ENCODE measurements at regions not wholly inside any gene's neighbourhood (a gene's known extent, or its start where the extent isn't known, plus 50 kb on each side); places are given as distances from the start of the nearest gene placed in this dataset.

- no peaks in the 10 kb centered on the region for H3K36me3 ChIP-seq (replicated peaks; ENCODE audit: insufficient read depth, low read depth)
- H3K4me1 ChIP-seq (ENCODE audit: insufficient read depth) = no peaks in the 10 kb centered on the region
- H3K4me2 ChIP-seq = no peak overlapping the region
- 78% methylated on average over 18 of the region's 18 CpGs for WGBS (ENCODE audit: low lambda C conversion rate, missing lambda C conversion rate)
- no peaks in the 10 kb centered on the region for H3K27me3 ChIP-seq
- no peak overlapping the region for H3K27ac ChIP-seq
- no peak overlapping the region for H3K4me3 ChIP-seq
- H4K20me1 ChIP-seq (ENCODE audit: insufficient read depth, poor library complexity, severe bottlenecking) = no peaks in the 10 kb centered on the region
- H2AFZ ChIP-seq = no peak overlapping the region
- no peaks in the 10 kb centered on the region for H3K79me2 ChIP-seq
- TF ChIP-seq EZH2phosphoT487 (IDR thresholded peaks at IDR 0.05; ENCODE audit: low read depth, severe bottlenecking, unreplicated experiment) = no peak
- TF ChIP-seq CTCF (IDR thresholded peaks at IDR 0.05; ENCODE audit: poor library complexity) = no peak
- TF ChIP-seq EZH2 (IDR thresholded peaks at IDR 0.05; ENCODE audit: borderline replicate concordance) = no peak
- H3K9me2 ChIP-seq (replicated peaks; ENCODE audit: insufficient read depth) = no peaks in the 10 kb centered on the region
- no peak for DNase-seq (ENCODE audit: low spot score)
- H3K9me3 ChIP-seq (ENCODE audit: low read depth) = no peaks in the 10 kb centered on the region
These were observed 136.7 kb upstream of the GMDS start for GRCh38 chr6:2381872-2382661.

DNA sequence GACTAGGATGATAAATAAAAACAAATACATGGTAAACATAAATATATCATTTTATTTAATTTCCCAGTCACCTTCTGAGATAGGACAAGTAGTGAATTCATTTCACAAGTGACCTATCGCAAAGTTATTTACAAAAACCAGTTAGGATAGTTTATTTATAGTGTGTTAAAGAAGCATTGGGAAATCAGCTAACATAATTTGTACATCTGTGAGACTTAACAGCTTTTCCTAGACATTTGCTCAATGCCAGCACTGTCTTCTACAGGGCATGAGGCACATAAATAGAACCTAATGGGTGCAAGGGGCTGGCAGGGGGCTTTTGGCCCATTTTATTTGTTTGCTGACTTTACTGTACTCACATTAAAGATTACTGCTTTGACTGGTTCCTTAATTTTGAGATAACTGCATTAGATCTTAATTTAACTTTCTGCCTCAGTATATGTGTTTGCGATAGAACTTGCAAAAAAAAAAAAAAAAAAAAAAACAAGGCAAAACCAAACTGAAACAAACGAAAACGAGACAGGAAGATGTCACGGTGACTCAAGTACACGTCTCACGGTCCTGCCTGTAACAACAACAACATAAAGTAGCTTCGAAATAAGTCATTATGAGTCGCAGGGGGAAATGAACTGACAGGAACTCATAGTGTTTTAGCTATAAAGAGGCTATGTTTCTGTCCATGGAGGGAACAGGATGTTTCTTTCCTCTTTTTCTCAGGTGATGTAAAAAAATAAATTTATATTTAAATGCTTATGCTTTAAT is 133.7 kb upstream of the GMDS start:
- Histone ChIP-seq H3K27ac (no peak overlapping the region), H3K36me3 (replicated peaks; ENCODE audit: insufficient read depth, low read depth) (no peaks in the 10 kb centered on the region), H2AFZ (no peak overlapping the region), H3K9me3 (ENCODE audit: low read depth) (no peaks in the 10 kb centered on the region), H3K4me3 (no peak overlapping the region), H3K9me2 (replicated peaks; ENCODE audit: insufficient read depth) (no peaks in the 10 kb centered on the region), H3K4me2 (no peak overlapping the region), H3K79me2 (no peaks in the 10 kb centered on the region), H3K27me3 (no peaks in the 10 kb centered on the region), H4K20me1 (ENCODE audit: insufficient read depth, poor library complexity, severe bottlenecking) (no peaks in the 10 kb centered on the region), H3K4me1 (ENCODE audit: insufficient read depth) (no peaks in the 10 kb centered on the region)
- no peak for DNase-seq (ENCODE audit: low spot score)
- 82% methylated on average over 9 of the region's 9 CpGs for WGBS (ENCODE audit: low lambda C conversion rate, missing lambda C conversion rate)
- no peak for TF ChIP-seq EZH2 (IDR thresholded peaks at IDR 0.05; ENCODE audit: borderline replicate concordance)
- no peak for TF ChIP-seq EZH2phosphoT487 (IDR thresholded peaks at IDR 0.05; ENCODE audit: low read depth, severe bottlenecking, unreplicated experiment)
- no peak for TF ChIP-seq CTCF (IDR thresholded peaks at IDR 0.05; ENCODE audit: poor library complexity)

GRCh38 chr6:2378046-2378657 is 132.7 kb upstream of the GMDS start:
- Histone ChIP-seq H3K36me3 (replicated peaks; ENCODE audit: insufficient read depth, low read depth) (no peaks in the 10 kb centered on the region), H3K27me3 (no peaks in the 10 kb centered on the region), H3K9me2 (replicated peaks; ENCODE audit: insufficient read depth) (no peaks in the 10 kb centered on the region), H4K20me1 (ENCODE audit: insufficient read depth, poor library complexity, severe bottlenecking) (no peaks in the 10 kb centered on the region), H3K4me1 (ENCODE audit: insufficient read depth) (no peaks in the 10 kb centered on the region), H3K9me3 (ENCODE audit: low read depth) (no peaks in the 10 kb centered on the region), H3K4me2 (no peak overlapping the region), H2AFZ (no peak overlapping the region), H3K27ac (no peak overlapping the region), H3K4me3 (no peak overlapping the region), H3K79me2 (no peaks in the 10 kb centered on the region)
- WGBS (ENCODE audit: low lambda C conversion rate, missing lambda C conversion rate) = 71% methylated on average over 2 of the region's 2 CpGs
- no peak for TF ChIP-seq CTCF (IDR thresholded peaks at IDR 0.05; ENCODE audit: poor library complexity)
- no peak for TF ChIP-seq EZH2 (IDR thresholded peaks at IDR 0.05; ENCODE audit: borderline replicate concordance)
- TF ChIP-seq EZH2phosphoT487 (IDR thresholded peaks at IDR 0.05; ENCODE audit: low read depth, severe bottlenecking, unreplicated experiment) = no peak
- DNase-seq (ENCODE audit: low spot score) = no peak

Measured in hepatocyte (in vitro differentiated cells).